ENCODE measurements at regions not wholly inside any gene's neighbourhood (a gene's known extent, or its start where the extent isn't known, plus 50 kb on each side); places are given as distances from the start of the nearest gene placed in this dataset.

DNA sequence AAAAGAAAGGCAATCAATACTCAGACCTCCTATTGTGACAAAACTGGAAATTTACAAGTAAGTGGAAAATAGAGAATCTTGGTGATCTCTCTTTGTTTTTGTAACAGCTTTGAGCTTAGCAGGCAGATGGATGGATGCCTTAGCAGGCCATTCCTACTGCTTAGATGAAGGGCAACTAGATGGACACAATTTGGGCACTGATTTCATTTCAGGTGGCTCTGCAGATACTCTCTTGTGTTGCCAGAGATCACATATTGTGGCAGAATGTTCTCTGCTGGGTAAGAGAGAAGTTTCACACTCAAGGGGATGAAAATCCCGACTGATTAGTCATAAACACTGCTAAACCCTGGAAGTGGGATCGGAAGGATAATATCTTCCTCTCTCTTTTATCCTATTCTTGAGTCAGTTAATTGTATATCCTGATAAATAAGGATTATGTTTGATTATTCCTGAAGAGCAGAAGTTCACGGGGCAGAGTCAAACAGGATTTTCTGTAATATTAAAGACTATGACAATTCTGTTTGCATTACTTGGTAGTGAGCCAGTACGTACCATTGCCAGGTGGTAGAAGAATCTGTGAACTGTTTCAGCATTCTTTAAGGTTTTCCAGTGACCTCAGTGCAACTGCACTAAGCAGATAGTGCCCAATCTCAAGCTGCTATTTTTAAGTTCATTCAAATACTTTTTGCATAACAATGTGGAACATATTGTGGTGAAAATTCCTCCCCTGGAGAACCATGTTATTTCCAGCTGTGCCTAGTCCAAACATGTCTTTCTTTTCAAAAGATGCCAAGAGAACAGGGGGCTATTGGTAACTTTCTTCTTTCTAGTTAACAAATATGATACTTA, 974.3 kb downstream of the FSTL5 start:
- TF ChIP-seq, protein P1, sequence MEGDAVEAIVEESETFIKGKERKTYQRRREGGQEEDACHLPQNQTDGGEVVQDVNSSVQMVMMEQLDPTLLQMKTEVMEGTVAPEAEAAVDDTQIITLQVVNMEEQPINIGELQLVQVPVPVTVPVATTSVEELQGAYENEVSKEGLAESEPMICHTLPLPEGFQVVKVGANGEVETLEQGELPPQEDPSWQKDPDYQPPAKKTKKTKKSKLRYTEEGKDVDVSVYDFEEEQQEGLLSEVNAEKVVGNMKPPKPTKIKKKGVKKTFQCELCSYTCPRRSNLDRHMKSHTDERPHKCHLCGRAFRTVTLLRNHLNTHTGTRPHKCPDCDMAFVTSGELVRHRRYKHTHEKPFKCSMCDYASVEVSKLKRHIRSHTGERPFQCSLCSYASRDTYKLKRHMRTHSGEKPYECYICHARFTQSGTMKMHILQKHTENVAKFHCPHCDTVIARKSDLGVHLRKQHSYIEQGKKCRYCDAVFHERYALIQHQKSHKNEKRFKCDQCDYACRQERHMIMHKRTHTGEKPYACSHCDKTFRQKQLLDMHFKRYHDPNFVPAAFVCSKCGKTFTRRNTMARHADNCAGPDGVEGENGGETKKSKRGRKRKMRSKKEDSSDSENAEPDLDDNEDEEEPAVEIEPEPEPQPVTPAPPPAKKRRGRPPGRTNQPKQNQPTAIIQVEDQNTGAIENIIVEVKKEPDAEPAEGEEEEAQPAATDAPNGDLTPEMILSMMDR (conservative IDR thresholded peaks at IDR 0.05; ENCODE audit: low read depth, low read length) = no peak
- no peak for TF ChIP-seq EZH2phosphoT487 (IDR thresholded peaks at IDR 0.05; ENCODE audit: borderline replicate concordance, low read length)
- TF ChIP-seq EZH2 (IDR thresholded peaks at IDR 0.05; ENCODE audit: low read length, unreplicated experiment) = no peak

All from PC-3 (cell line).